Astrocyte (in vitro differentiated cells and primary cell): ENCODE measurements at regions not wholly inside any gene's neighbourhood (a gene's known extent, or its start where the extent isn't known, plus 50 kb on each side); places are given as distances from the start of the nearest gene placed in this dataset.

Source experiments
- DNase-seq: peaks from one replicate; pipeline ENCODE4 v3.0.0-alpha.2; 2010; ENCODE audit warnings: low read depth
- FAIRE-seq: peaks from 2 replicates; lab custom pipeline; 2011; peaks lifted over from hg19 to GRCh38; lab: Jason Lieb, UNC
- H2AFZ ChIP-seq: 2 replicates; pipeline ENCODE4 v1.6.0; 2012; ENCODE audit warnings: low read depth, low read length, inconsistent platforms
- H3K27ac ChIP-seq: 2 replicates; pipeline ENCODE4 v1.5.1; 2011; ENCODE audit warnings: low read depth, low read length, inconsistent platforms
- H3K27me3 ChIP-seq: 2 replicates; pipeline ENCODE4 v1.6.0; 2011; ENCODE audit warnings: low read length, inconsistent platforms; ENCODE audit not compliant: insufficient read depth
- H3K36me3 ChIP-seq: 2 replicates; pipeline ENCODE4 v1.5.1; 2011; ENCODE audit warnings: low read length, inconsistent platforms; ENCODE audit not compliant: insufficient read depth
- H3K4me1 ChIP-seq: 2 replicates; pipeline ENCODE4 v1.5.1; 2011; ENCODE audit warnings: low read length, inconsistent platforms; ENCODE audit not compliant: insufficient read depth
- H3K4me2 ChIP-seq: 2 replicates; pipeline ENCODE4 v1.6.0; 2012; ENCODE audit warnings: low read length, inconsistent platforms
- H3K4me3 ChIP-seq: 2 replicates; pipeline ENCODE4 v1.5.1; 2011; ENCODE audit warnings: low read depth, mild to moderate bottlenecking, low read length, inconsistent platforms; ENCODE audit not compliant: insufficient read depth
- H3K79me2 ChIP-seq: 2 replicates; pipeline ENCODE4 v1.6.0; 2012; ENCODE audit warnings: mild to moderate bottlenecking, low read length, inconsistent platforms; ENCODE audit not compliant: insufficient read depth
- H3K9ac ChIP-seq: 2 replicates; pipeline ENCODE4 v1.6.0; 2012; ENCODE audit warnings: mild to moderate bottlenecking, low read length, inconsistent platforms
- H3K9me3 ChIP-seq: 2 replicates; pipeline ENCODE4 v1.5.1; 2012; ENCODE audit warnings: low read depth, mild to moderate bottlenecking, low read length, inconsistent platforms; ENCODE audit not compliant: insufficient read depth
- H4K20me1 ChIP-seq: 2 replicates; pipeline ENCODE4 v1.6.0; 2012; ENCODE audit warnings: low read length, inconsistent platforms; ENCODE audit not compliant: insufficient read depth
- H3K27ac Mint-ChIP-seq: one replicate; pipeline ENCODE4 v1.8.0; 2021; ENCODE audit warnings: mild to moderate bottlenecking, mixed read lengths; ENCODE audit not compliant: unreplicated experiment
- H3K27me3 Mint-ChIP-seq: one replicate; pipeline ENCODE4 v1.8.0; 2021; ENCODE audit warnings: low read depth, mixed read lengths; ENCODE audit not compliant: unreplicated experiment
- H3K36me3 Mint-ChIP-seq: one replicate; pipeline ENCODE4 v1.8.0; 2021; ENCODE audit warnings: low read depth, mixed read lengths; ENCODE audit not compliant: unreplicated experiment
- H3K4me1 Mint-ChIP-seq: one replicate; pipeline ENCODE4 v1.8.0; 2021; ENCODE audit warnings: low read depth, mixed read lengths; ENCODE audit not compliant: unreplicated experiment
- H3K4me3 Mint-ChIP-seq: one replicate; pipeline ENCODE4 v1.8.0; 2021; ENCODE audit warnings: mild to moderate bottlenecking, moderate library complexity, mixed read lengths; ENCODE audit not compliant: unreplicated experiment
- H3K9me3 Mint-ChIP-seq: one replicate; pipeline ENCODE4 v1.8.0; 2021; ENCODE audit warnings: mild to moderate bottlenecking, mixed read lengths; ENCODE audit not compliant: unreplicated experiment
- EZH2 ChIP-seq: IDR thresholded peaks from 2 replicates; pipeline ENCODE4 v1.6.1; 2012; ENCODE audit warnings: mild to moderate bottlenecking, low read length, inconsistent platforms; ENCODE audit not compliant: insufficient read depth
- TF ChIP-seq, protein P1 (sequence below): IDR thresholded peaks from 2 replicates; pipeline ENCODE4 v1.5.1; 2011; ENCODE audit warnings: low read depth, mild to moderate bottlenecking, inconsistent platforms, low read length, moderate library complexity; ENCODE audit not compliant: insufficient read depth

GRCh38 chr10:56547163-56547562 lies 186.1 kb upstream of the ZWINT start:
- H3K27ac Mint-ChIP-seq: no peak overlapping the region
- no peak for FAIRE-seq
- H3K9me3 ChIP-seq: no peaks in the 10 kb centered on the region

GRCh38 chr10:56537984-56538383 lies 176.9 kb upstream of the ZWINT start:
- H3K36me3 Mint-ChIP-seq: no peaks in the 10 kb centered on the region
- DNase-seq (peak; percentile 83), FAIRE-seq (no peak)
- Histone ChIP-seq H3K79me2 (no peaks in the 10 kb centered on the region), H3K36me3 (no peaks in the 10 kb centered on the region), H3K27ac (peak overlapping the region; percentile 73), H3K4me2 (peak overlapping the region; percentile 23), H3K9ac (no peak overlapping the region), H2AFZ (no peak overlapping the region), H3K4me3 (no peak overlapping the region), H3K4me1 (peaks cover 11% of the 10 kb centered on the region), H4K20me1 (no peaks in the 10 kb centered on the region), H3K9me3 (no peaks in the 10 kb centered on the region), H3K27me3 (no peaks in the 10 kb centered on the region)
- peaks cover 9% of the 10 kb centered on the region for H3K4me1 Mint-ChIP-seq
- TF ChIP-seq, protein P1, sequence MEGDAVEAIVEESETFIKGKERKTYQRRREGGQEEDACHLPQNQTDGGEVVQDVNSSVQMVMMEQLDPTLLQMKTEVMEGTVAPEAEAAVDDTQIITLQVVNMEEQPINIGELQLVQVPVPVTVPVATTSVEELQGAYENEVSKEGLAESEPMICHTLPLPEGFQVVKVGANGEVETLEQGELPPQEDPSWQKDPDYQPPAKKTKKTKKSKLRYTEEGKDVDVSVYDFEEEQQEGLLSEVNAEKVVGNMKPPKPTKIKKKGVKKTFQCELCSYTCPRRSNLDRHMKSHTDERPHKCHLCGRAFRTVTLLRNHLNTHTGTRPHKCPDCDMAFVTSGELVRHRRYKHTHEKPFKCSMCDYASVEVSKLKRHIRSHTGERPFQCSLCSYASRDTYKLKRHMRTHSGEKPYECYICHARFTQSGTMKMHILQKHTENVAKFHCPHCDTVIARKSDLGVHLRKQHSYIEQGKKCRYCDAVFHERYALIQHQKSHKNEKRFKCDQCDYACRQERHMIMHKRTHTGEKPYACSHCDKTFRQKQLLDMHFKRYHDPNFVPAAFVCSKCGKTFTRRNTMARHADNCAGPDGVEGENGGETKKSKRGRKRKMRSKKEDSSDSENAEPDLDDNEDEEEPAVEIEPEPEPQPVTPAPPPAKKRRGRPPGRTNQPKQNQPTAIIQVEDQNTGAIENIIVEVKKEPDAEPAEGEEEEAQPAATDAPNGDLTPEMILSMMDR: no peak
- no peak for TF ChIP-seq EZH2
- no peak overlapping the region for H3K4me3 Mint-ChIP-seq
- H3K27ac Mint-ChIP-seq: peak overlapping the region; percentile 75
- H3K27me3 Mint-ChIP-seq: no peaks in the 10 kb centered on the region
- no peaks in the 10 kb centered on the region for H3K9me3 Mint-ChIP-seq

More at GRCh38 chr10:56547163-56547562, 186.1 kb upstream of the ZWINT start:
- H3K27me3 ChIP-seq: no peaks in the 10 kb centered on the region
- Mint-ChIP-seq H3K27me3 (no peaks in the 10 kb centered on the region), H3K36me3 (no peaks in the 10 kb centered on the region), H3K4me3 (no peak overlapping the region), H3K9me3 (no peaks in the 10 kb centered on the region), H3K4me1 (peaks cover 3% of the 10 kb centered on the region)
- no peak for DNase-seq
- H3K79me2 ChIP-seq: no peaks in the 10 kb centered on the region
- no peaks in the 10 kb centered on the region for H3K36me3 ChIP-seq
- H3K4me3 ChIP-seq: no peak overlapping the region
- no peak overlapping the region for H3K4me2 ChIP-seq
- H2AFZ ChIP-seq: no peak overlapping the region
- TF ChIP-seq, protein P1: no peak
- no peak for TF ChIP-seq EZH2
- no peak overlapping the region for H3K27ac ChIP-seq
- H3K9ac ChIP-seq: no peak overlapping the region
- H4K20me1 ChIP-seq: no peaks in the 10 kb centered on the region
- no peaks in the 10 kb centered on the region for H3K4me1 ChIP-seq

- H3K27me3 Mint-ChIP-seq: peaks cover 2% of the 10 kb centered on the region
- H3K4me3 Mint-ChIP-seq: no peak overlapping the region
- Histone ChIP-seq H3K9ac (no peak overlapping the region), H4K20me1 (no peaks in the 10 kb centered on the region), H3K27ac (no peak overlapping the region), H3K27me3 (no peaks in the 10 kb centered on the region), H3K79me2 (no peaks in the 10 kb centered on the region), H3K4me2 (no peak overlapping the region), H3K4me3 (no peak overlapping the region), H3K9me3 (no peaks in the 10 kb centered on the region), H2AFZ (no peak overlapping the region), H3K4me1 (no peaks in the 10 kb centered on the region), H3K36me3 (no peaks in the 10 kb centered on the region)
- DNase-seq: no peak
- no peaks in the 10 kb centered on the region for H3K4me1 Mint-ChIP-seq
- no peak for FAIRE-seq
- H3K36me3 Mint-ChIP-seq: no peaks in the 10 kb centered on the region
- TF ChIP-seq EZH2: no peak
- TF ChIP-seq, protein P1: no peak
- no peaks in the 10 kb centered on the region for H3K9me3 Mint-ChIP-seq
- H3K27ac Mint-ChIP-seq: no peak overlapping the region
Measured at GRCh38 chr10:56522166-56522565, 161.1 kb upstream of the ZWINT start.
